GM12878 (cell line): ENCODE measurements at regions not wholly inside any gene's neighbourhood (a gene's known extent, or its start where the extent isn't known, plus 50 kb on each side); places are given as distances from the start of the nearest gene placed in this dataset.

Experiments
- ATF7 ChIP-seq: fragments of 450-650 bp; IDR thresholded peaks from 2 replicates; pipeline ENCODE4 v1.6.1; 2016; ENCODE audit warnings: low read depth, mild to moderate bottlenecking
- BCL11A ChIP-seq: IDR thresholded peaks from 2 replicates; pipeline ENCODE4 v1.6.1; 2011; ENCODE audit warnings: low read depth, low read length
- BHLHE40 ChIP-seq, 2 experiments: fragments of 450-650 bp in 1 of 2; IDR thresholded peaks; 2 replicates each; pipeline ENCODE4 v1.6.1; 2011 to 2017; ENCODE audit warnings: low read depth in 2 of 2, borderline replicate concordance in 1 of 2, improper control_type of control experiment in 1 of 2, low read length in 1 of 2, mild to moderate bottlenecking in 1 of 2
- BRCA1 ChIP-seq: IDR thresholded peaks from 2 replicates; pipeline ENCODE4 v1.6.1; 2011; ENCODE audit warnings: low read depth, low read length, improper control_type of control experiment
- CBX5 ChIP-seq: sonication (generic); IDR thresholded peaks from 2 replicates; pipeline ENCODE4 v1.6.1; 2016; ENCODE audit warnings: low read depth, moderate library complexity, mild to moderate bottlenecking, inconsistent platforms
- CHD2 ChIP-seq: IDR thresholded peaks from 2 replicates; pipeline ENCODE4 v1.6.1; 2011; ENCODE audit warnings: low read depth, low read length, improper control_type of control experiment, borderline replicate concordance
- CHD4 ChIP-seq: fragments of 200-600 bp; sonication (generic); IDR thresholded peaks from 2 replicates; pipeline ENCODE4 v1.6.1; 2016; ENCODE audit warnings: mild to moderate bottlenecking
- ESRRA ChIP-seq: IDR thresholded peaks from 2 replicates; pipeline ENCODE4 v1.6.1; 2012; ENCODE audit warnings: mild to moderate bottlenecking, low read length, improper control_type of control experiment
- FOS ChIP-seq: IDR thresholded peaks from 3 replicates; pipeline ENCODE4 v1.6.1; 2011; ENCODE audit warnings: borderline replicate concordance; ENCODE audit not compliant: insufficient read length; ENCODE audit errors: extremely low read depth
- FOXK2 ChIP-seq: fragments of 450-650 bp; IDR thresholded peaks from 2 replicates; pipeline ENCODE4 v1.6.1; 2017; ENCODE audit warnings: mild to moderate bottlenecking, moderate library complexity
- IKZF2 ChIP-seq, 2 experiments: fragments of 450-650 bp; IDR thresholded peaks; 2 replicates each; pipeline ENCODE4 v1.6.1; 2017; ENCODE audit warnings: mild to moderate bottlenecking in 2 of 2, moderate library complexity in 2 of 2
- JUND ChIP-seq: IDR thresholded peaks from 2 replicates; pipeline ENCODE4 v1.6.1; 2012; ENCODE audit warnings: low read depth, mild to moderate bottlenecking, low read length, improper control_type of control experiment, moderate library complexity
- KAT2A ChIP-seq: conservative IDR thresholded peaks from 2 replicates; pipeline ENCODE4 v1.6.1; 2011; ENCODE audit warnings: low read depth, low read length; ENCODE audit not compliant: control insufficient read depth
- LARP7 ChIP-seq: fragments of 450-650 bp; IDR thresholded peaks from 2 replicates; pipeline ENCODE4 v1.6.1; 2017; ENCODE audit warnings: mild to moderate bottlenecking
- MEF2A ChIP-seq: IDR thresholded peaks from 2 replicates; pipeline ENCODE4 v1.6.1; 2011; ENCODE audit warnings: low read depth, mild to moderate bottlenecking, low read length, moderate library complexity; ENCODE audit not compliant: insufficient read depth
- MTA2 ChIP-seq: fragments of 450-650 bp; IDR thresholded peaks from 2 replicates; pipeline ENCODE4 v1.6.1; 2016; ENCODE audit warnings: low read depth, mild to moderate bottlenecking, moderate library complexity
- MXI1 ChIP-seq: fragments of 150-350 bp; IDR thresholded peaks from 2 replicates; pipeline ENCODE4 v1.6.1; 2011; ENCODE audit warnings: low read depth, mild to moderate bottlenecking, inconsistent platforms, low read length, improper control_type of control experiment
- MYB ChIP-seq: fragments of 150-350 bp; IDR thresholded peaks from 2 replicates; pipeline ENCODE4 v1.6.1; 2014; ENCODE audit warnings: mild to moderate bottlenecking, low read depth, low read length, borderline replicate concordance
- NBN ChIP-seq: fragments of 450-650 bp; IDR thresholded peaks from 2 replicates; pipeline ENCODE4 v1.6.1; 2016
- NR2C1 ChIP-seq: fragments of 450-650 bp; IDR thresholded peaks from 2 replicates; pipeline ENCODE4 v1.6.1; 2017; ENCODE audit warnings: antibody characterized with exemption, mild to moderate bottlenecking, moderate library complexity
- PAX5 ChIP-seq: IDR thresholded peaks from 2 replicates; pipeline ENCODE4 v1.6.1; 2011; ENCODE audit warnings: low read depth, low read length, borderline replicate concordance
- PAX8 ChIP-seq: fragments of 450-650 bp; IDR thresholded peaks from 2 replicates; pipeline ENCODE4 v1.6.1; 2017; ENCODE audit warnings: mild to moderate bottlenecking, moderate library complexity
- RAD51 ChIP-seq: fragments of 450-650 bp; IDR thresholded peaks from 2 replicates; pipeline ENCODE4 v1.6.1; 2016; ENCODE audit warnings: moderate library complexity, mild to moderate bottlenecking, inconsistent platforms
- SIX5 ChIP-seq: IDR thresholded peaks from 2 replicates; pipeline ENCODE4 v1.6.1; 2011; ENCODE audit warnings: mild to moderate bottlenecking, low read depth, low read length, moderate library complexity; ENCODE audit not compliant: severe bottlenecking
- SMC3 ChIP-seq: IDR thresholded peaks from 2 replicates; pipeline ENCODE4 v1.6.1; 2011; ENCODE audit warnings: low read length, improper control_type of control experiment, borderline replicate concordance
- SREBF1 ChIP-seq: IDR thresholded peaks from 2 replicates; pipeline ENCODE4 v1.6.1; 2012; ENCODE audit warnings: mild to moderate bottlenecking, low read length
- SRF ChIP-seq, 2 experiments: IDR thresholded peaks; 2 replicates each; pipeline ENCODE4 v1.6.1; 2011; ENCODE audit warnings: low read depth in 2 of 2, low read length in 2 of 2, mild to moderate bottlenecking in 1 of 2, moderate library complexity in 1 of 2
- SUPT20H ChIP-seq: IDR thresholded peaks from 2 replicates; pipeline ENCODE4 v1.6.1; 2011; ENCODE audit warnings: low read depth, mild to moderate bottlenecking, low read length, moderate library complexity, borderline replicate concordance; ENCODE audit not compliant: control insufficient read depth
- WRNIP1 ChIP-seq: IDR thresholded peaks from 2 replicates; pipeline ENCODE4 v1.6.1; 2011; ENCODE audit warnings: low read depth, low read length, improper control_type of control experiment, borderline replicate concordance
- ZNF207 ChIP-seq: fragments of 450-650 bp; IDR thresholded peaks from 2 replicates; pipeline ENCODE4 v1.6.1; 2014; ENCODE audit warnings: antibody characterized with exemption, mild to moderate bottlenecking, borderline replicate concordance
- ZNF384 ChIP-seq: IDR thresholded peaks from 2 replicates; pipeline ENCODE4 v1.6.1; 2012; ENCODE audit warnings: low read depth, mild to moderate bottlenecking, low read length, improper control_type of control experiment, borderline replicate concordance
- ZZZ3 ChIP-seq: IDR thresholded peaks from 2 replicates; pipeline ENCODE4 v1.6.1; 2011; ENCODE audit warnings: low read depth; ENCODE audit not compliant: control insufficient read depth, insufficient read length
- TF ChIP-seq, protein P1 (sequence below): fragments of 450-650 bp; IDR thresholded peaks from 2 replicates; pipeline ENCODE4 v1.6.1; 2016; ENCODE audit warnings: mild to moderate bottlenecking
- TF ChIP-seq, protein P2 (sequence below): fragments of 450-650 bp; IDR thresholded peaks from 2 replicates; pipeline ENCODE4 v1.6.1; 2014; ENCODE audit warnings: mild to moderate bottlenecking

GRCh38 chrX:44596277-44596676 lies 53.6 kb upstream of the FUNDC1 start (continued):
- TF ChIP-seq JUND (peak; percentile 63; the same call in 1 of the 2 replicates), ATF7 (peak; percentile 90), ZZZ3 (no peak), BCL11A (peak; percentile 65), MEF2A (no peak), CHD4 (no peak), KAT2A (no peak), PAX5 (no peak), FOXK2 (no peak), SRF (IDR thresholded peaks at IDR 0.05; ENCODE audit: low read depth in 2 of 2, low read length in 2 of 2) (no peak), ZNF207 (no peak), ZNF384 (no peak), SREBF1 (no peak), CBX5 (no peak), FOS (no peak), PAX8 (no peak), MXI1 (no peak), BRCA1 (no peak), MTA2 (peak; percentile 86), NBN (peak; percentile 50; the same call in 1 of the 2 replicates), IKZF2 (IDR thresholded peaks at IDR 0.05) (peak; percentile 85 to 89; a peak in 3 of 4 replicates), ESRRA (peak; percentile 89; the same call in 1 of the 2 replicates), WRNIP1 (no peak), SIX5 (no peak), LARP7 (no peak), NR2C1 (no peak), RAD51 (peak; percentile 59), BHLHE40 (IDR thresholded peaks at IDR 0.05; ENCODE audit: borderline replicate concordance in 1 of 2, low read depth in 2 of 2, low read length in 1 of 2) (peak; percentile 89 to 92), SMC3 (no peak), SUPT20H (no peak), MYB (no peak), CHD2 (peak; percentile 39; the same call in 1 of the 2 replicates)
- TF ChIP-seq, protein P1, sequence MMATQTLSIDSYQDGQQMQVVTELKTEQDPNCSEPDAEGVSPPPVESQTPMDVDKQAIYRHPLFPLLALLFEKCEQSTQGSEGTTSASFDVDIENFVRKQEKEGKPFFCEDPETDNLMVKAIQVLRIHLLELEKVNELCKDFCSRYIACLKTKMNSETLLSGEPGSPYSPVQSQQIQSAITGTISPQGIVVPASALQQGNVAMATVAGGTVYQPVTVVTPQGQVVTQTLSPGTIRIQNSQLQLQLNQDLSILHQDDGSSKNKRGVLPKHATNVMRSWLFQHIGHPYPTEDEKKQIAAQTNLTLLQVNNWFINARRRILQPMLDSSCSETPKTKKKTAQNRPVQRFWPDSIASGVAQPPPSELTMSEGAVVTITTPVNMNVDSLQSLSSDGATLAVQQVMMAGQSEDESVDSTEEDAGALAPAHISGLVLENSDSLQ: peak; percentile 70
- TF ChIP-seq, protein P2, sequence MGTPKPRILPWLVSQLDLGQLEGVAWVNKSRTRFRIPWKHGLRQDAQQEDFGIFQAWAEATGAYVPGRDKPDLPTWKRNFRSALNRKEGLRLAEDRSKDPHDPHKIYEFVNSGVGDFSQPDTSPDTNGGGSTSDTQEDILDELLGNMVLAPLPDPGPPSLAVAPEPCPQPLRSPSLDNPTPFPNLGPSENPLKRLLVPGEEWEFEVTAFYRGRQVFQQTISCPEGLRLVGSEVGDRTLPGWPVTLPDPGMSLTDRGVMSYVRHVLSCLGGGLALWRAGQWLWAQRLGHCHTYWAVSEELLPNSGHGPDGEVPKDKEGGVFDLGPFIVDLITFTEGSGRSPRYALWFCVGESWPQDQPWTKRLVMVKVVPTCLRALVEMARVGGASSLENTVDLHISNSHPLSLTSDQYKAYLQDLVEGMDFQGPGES: no peak
